GM19467 (cell line): ENCODE measurements at regions not wholly inside any gene's neighbourhood (a gene's known extent, or its start where the extent isn't known, plus 50 kb on each side); places are given as distances from the start of the nearest gene placed in this dataset.

ENCODE experiments used
- ATAC-seq: cut with Tn5 transposase; IDR thresholded peaks from one replicate; pipeline ENCODE4 v1.9.1; 2021; ENCODE audit warnings: mild to moderate bottlenecking, moderate library complexity; ENCODE audit not compliant: unreplicated experiment

DNA sequence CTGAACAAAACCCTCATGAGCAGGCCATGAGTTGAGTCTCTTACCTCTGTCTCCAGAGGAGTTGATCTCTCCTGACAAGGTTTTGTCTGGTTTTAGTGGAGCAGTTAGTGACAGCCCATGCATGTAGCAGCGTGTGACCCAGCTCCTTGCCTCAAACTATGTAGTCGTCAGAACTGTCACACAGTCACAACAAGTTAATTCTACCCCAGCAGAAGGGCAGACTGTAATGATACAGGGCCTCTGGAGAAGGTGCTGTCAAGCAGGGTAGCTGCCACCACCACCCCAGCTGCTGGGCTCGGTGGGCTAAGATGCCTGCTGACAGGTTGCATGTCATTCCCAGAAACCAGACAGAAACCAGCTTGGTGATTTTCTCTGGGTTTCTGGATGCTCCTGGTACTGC lies 194.5 kb downstream of the PSAT1 start:
- no peak for ATAC-seq

DNA sequence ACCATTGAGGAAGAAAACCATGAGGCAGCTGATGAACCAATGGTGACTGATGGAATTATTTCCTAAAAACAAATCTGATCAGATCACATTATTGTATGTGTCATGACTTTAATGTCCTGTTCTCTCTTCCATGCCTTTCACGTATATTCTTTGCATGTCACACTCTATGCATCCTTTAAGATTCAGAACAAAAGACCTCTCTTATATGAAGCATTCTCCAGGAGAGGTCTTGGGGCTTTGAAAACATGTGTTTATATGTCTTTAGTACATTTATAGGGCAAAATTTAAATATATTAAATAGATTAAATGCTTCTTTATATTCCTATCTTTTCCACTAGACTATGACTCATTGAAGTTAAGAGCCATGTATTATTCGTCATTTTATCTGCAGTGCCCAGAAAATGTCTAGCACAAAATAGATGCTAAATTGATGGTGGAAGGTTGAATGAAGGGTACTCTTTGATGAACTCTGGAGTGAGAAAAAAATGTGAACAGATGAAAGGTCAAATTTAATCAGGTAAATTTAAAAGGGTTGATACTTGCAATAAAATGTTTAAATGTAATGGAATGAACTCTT lies 196.3 kb downstream of the PSAT1 start:
- ATAC-seq, result no peak

DNA sequence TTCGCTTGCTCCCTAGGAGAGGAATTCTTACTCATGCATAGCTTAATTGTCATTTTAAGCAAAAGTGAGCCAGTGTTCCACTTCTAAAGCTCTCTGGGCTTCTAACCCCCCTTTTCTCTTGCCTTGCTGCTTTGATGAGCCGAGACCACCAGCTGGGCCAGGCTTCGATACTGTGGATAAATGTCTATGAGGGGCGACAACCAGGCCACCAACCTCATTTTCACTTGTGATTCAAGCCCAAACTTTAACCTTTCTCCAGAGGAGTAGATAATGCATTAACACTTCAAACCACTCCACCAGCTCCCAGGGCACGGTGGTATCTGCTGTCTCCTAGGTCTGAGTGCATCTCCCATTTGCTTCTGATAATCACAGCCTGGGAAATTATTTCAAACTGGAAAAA lies 205.6 kb downstream of the PSAT1 start:
- no peak for ATAC-seq

DNA sequence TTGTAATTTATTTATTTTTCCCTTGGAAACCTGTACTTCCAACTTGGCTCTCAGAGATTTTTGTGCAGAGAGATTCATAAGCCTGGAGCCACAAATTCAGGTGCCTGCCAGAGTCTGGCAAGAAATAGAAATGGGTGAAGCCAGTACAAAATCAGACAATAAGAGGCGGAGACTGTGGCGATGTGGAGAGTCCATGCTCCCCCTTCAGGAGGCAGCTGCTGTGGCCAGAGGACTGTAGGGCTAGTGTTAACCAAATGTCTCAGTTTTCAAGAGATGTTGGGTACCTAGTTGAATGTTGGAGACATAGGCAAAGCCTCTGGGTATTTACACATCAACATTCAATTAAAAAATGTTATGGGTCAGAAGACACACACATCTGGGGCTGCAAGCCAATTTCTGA lies 208.6 kb downstream of the PSAT1 start:
- ATAC-seq, result no peak

DNA sequence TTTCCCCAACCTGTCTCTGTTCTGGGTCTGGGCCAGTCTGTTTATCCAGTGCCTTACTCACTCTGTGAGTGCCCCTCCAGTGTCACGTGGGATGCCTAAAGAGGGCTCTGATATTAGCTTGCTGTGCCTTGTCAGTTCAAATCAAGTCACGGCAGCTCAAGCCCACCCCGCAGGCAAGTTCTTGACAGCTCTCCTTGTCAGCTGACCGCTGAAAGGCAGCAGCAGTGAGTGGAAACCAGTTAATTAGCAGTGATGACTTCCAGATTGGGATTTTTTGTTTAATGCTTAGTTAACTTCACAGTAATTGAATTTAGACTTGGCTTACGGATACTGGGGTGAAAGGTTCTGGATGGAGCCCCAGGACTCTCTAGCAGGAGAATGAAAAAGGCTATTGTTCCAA lies 210.1 kb downstream of the PSAT1 start:
- no peak for ATAC-seq

DNA sequence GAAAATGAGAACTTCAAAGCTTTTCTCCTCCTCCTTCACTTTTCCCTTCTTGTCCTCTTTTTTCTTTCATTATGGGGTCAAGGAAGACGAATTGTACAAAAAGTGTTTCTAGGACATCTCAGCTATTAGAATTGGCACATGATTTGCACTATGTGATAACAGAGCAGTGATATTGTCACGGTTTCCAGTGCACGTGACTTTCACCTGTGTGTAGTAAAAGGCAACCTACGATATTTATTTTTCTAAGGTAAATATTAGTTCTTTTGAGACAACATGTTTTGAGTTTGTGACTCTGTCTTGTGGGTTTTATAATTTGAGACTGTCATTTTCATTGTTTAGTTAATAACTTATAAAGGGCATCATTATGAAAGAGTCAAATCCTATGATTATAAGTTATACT lies 213.1 kb downstream of the PSAT1 start:
- no peak for ATAC-seq

DNA sequence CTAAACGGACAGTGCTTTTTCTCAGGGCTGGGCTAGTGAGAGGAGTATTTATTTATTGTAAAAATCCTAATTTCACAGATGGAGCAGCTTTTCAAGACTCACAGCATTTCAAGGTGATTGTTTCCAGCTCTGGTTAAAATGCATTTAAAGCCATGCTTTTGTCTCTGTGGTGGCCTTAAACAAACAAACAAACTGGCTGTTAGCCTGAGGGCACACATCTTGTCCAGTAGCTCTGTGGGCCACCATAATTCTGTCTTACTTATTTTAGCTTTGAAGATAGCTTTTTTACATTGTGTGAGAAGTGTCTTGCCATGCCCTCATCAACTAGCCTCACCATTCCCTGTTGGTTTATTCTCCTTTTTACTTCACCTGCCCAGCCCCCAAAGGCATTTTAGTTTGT lies 218.2 kb downstream of the PSAT1 start:
- no peak for ATAC-seq

DNA sequence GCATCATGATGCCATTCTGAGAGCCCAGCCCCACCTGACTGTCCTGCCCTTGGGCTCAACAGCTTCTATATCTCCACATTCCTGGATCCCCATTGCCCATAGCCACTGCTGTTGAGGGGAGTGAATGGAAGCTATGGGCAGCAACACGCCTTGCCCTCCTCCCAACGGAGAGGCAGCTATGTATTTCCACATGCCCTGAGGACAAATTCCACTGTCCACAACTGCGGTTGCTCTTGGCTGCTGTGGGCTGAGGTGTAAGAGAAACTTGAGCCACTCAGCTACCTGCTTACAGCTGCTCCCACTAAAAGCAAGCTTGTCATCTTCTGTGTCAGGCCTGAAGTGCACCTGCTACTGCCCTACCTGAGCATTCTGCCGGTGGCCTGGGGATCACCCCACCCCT lies 222.9 kb downstream of the PSAT1 start:
- no peak for ATAC-seq

DNA sequence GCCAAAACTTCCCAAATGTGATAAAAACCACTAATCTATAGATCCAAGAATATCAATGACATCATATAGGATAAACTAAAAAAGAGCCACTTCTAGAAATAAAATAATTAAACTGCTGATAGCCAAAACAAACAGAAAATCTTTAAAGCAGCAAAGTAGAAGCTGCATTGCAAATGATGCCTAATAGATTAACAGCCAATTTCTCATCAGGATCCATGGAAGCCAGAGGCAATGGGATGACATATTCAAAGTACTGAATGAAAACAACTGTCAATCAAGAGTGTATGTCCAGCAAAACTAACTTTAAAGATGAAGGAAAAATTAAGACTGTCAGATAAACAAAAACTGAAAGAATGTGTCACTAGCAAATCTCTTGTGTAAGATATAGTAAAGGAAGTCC lies 224.8 kb downstream of the PSAT1 start:
- ATAC-seq, result no peak

DNA sequence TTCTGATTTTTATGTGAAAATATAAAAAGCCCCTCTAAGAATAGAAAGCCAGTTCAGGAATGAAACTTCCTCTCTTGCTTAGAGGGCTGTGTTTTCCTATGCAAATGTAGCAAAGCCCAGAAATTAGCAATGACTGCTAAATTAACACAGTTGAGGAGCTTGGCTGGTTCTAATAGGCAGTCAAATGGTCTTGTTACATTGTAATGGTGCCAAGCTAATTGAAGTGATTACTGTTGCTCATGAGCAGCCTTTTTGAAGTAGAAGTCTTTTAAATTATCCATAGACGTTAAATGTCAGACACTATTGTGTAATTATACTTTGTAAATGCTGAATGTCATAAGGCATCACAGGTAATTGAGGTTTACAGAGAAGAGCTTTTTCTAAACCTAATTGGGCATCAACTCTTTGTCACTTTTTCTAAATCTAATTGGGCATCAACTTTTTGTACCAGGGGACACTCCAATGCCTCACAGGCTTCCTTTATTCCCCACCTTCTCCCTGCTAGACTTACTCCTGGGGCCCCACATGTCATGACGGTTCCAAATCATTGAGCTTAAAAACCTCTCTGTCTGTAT lies 229.1 kb downstream of the PSAT1 start:
- no peak for ATAC-seq

DNA sequence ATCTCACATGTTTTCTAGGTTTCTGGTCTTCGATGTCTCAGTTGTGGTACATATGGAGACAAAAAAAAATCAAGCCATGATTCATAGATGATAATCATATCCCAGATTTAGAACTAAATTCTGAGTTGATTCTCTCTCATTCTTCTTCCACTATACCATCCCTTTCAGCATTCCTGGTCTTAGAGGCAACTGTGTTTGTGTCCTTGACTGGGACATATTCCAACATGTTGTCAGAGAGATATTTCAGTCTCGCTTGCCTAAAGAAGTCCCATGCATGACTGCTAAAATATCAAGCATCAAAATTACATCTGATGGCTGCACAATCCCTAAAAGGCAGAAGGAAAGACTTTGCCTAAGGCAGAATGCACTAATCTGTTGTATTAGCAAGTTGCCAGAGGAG lies 236.6 kb downstream of the PSAT1 start:
- ATAC-seq, result no peak

DNA sequence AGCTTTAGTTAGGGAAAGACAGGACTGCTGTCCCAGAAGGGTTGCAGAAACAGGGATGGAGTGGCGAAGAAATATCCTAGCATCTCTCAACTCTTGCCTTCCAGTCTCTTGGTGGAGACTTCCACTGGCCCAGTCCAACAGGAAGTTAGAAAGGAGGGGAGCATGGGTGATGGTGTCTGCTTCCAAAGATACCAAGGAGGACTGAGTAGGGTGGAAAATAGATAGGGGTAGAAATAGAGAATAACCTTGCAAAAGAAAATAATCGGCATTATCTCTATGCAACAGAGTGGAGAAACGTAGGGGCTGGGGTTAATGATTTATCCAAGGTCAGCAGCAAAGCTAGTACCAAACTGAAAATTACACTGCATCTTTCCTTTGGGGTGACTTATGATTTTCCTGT lies 242.3 kb downstream of the PSAT1 start:
- no peak for ATAC-seq

DNA sequence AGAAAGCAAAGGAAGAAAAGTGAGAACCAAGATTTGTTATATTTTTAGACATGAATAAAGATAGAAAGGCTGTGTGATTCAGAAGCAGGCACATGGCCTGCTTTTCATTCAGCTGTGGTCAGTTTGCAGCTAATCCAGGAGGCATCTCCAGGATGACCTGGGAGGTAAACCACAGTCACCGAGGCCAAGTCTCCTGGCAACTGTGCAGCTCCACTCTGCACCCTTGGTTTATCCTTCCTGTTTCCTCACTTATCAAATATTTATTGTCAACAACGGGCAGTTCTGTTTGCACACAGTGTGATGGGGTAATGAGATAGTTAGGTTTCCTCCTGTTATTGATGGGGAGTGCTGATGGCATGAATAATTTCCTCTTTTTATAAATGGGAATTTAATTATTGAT lies 243.0 kb downstream of the PSAT1 start:
- no peak for ATAC-seq

DNA sequence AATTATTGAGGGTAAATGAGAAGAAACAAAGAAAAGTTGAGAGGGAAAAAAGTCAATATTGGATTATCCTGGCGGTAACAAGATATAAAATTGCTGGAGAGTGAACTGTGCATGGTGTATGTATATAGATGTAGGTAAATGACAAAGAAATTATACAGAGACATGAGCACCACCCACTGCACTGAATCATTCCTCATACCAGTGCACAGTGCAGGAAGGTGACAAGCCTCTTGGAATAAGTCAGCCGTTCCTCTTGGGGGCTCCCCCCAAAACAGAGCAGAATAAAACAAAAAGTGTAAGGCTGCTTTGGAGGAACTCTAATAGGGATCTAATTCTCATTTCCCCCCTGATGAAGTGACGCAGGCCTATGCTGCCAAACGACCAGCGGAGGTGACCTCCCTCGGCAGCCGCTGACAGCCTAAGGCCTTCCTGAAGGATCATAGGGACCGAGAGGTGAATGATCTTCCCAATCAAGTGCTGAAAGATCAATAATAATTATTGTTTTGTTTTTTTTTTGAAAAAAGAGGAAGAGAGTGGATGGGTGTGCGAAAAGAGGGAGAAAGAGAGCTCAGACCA lies 245.0 kb downstream of the PSAT1 start:
- ATAC-seq, result no peak

DNA sequence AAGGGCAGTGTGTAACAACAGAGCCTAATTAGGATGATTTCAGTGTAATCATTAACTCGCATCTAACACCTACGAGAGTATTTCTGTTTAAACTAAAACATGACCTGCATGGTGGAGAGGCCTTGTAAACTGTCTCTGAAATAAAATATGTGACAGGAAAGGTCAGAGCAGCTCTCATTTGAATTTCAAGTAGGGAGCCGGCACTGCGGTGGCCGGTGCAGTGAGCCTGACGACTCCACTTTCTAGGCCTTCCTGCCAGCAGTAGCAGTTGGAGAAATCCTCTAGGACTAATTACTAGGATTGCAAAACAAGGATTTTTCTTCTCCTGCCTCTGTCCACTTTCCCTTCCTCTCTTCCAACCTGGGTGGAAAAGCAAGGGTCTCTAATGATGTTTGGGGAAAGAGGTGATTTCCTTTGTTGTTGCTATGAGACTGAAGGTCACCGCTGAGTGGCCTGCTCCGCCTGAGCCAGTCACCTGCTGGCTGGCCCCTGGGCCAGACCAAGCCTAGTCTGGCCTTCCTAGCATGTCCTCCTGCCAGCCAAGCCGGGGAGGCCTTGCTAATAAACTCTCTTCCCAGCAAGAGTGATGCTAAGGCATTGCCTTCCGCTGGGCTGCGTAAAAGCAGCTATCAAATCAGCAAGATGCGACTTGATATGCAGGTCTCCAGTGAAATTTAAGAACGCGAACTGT lies 245.7 kb downstream of the PSAT1 start:
- no peak for ATAC-seq

DNA sequence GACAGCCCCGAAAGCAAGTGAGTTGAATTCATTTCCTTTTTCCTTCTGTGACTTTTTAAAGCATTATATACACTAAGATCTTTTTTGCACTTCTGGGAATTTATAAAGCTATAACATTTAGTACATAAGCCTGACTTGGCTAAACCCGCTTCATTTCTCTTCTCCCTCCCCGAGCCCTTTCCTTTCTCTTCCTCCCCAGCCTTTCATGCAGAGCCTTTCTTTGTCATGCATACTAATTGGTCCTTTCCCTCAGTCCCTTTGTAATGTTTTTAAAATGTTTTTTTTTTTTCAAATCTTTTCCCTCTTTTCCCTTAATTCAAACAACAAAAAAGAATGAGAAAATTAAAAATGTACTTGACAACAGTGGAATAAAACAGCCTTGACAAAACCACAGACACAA lies 246.4 kb downstream of the PSAT1 start:
- no peak for ATAC-seq

DNA sequence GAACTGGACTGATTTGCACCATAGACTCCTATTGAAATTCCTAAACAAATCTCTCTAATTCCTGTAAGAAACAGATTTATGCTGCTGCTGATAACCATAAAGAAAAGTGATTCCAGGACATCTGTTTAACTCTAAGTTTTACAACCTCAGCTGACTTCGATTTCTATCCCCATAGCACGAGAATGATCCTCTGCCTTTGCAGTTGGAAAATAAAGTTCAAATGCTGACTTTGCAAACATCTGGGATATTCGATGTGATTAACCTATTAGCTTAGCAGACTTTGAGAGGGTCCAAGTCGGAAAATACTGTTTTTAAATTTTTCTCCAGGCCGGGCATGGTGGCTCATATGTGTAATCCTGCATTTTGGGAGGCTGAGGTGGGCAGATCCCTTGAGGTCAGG lies 247.3 kb downstream of the PSAT1 start:
- no peak for ATAC-seq

DNA sequence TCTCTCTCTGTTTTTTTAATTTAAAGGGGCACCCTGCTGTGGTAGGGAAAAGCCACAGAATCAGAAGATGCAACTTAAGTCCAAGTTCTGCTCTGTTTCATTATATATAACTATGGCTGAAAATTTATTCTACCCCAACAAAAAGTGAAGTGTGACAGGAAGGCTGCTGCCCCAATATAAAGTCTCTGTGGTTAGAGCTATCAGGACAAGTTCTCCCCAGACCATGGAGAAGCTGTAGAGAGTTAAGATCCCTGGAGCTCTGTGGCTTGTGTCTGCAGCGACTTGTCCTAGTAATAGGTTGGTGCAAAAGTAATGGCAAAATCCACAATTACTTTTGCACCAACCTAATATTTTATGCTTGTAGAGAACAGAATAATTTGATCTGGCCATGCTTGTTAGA lies 250.9 kb downstream of the PSAT1 start:
- ATAC-seq, result no peak

DNA sequence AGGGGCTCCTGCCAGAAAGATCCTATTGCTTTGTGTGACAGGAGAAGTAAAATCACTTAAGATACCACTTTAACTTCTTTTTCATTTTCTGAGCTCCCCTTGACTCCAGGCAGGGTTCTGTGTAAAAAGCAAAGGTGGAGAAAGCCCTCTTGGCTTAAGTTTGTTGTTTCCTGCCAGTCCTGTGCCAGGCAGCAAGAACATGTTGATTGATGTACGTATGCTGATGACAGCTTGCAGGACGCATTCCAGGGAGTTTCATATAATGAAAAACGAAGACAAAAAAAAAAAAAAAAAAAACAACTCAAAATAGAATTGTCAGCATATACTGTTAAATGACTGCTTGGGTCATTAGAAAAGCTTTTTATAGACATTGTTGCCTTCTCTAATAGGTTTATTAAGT lies 251.7 kb downstream of the PSAT1 start:
- ATAC-seq, result no peak

DNA sequence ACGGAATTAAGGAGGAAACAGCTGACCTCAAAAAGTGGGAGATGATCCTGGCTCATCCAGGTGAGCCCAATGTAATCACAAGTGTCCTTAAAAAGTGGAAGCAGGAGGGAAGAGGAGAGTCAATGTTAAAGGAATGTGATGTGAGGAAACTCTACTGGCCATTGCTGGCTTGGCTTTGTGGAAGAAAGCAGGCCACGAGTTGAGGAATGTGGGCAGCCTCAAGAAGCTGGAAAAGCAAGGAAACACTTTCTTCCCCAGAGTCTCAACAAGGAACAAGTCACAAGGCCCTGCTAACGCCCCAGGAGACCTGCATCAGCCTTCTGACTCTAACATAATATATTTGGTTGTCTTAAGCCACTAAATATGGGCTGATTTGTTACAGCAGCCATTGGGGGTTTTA lies 252.8 kb downstream of the PSAT1 start:
- ATAC-seq, result no peak

DNA sequence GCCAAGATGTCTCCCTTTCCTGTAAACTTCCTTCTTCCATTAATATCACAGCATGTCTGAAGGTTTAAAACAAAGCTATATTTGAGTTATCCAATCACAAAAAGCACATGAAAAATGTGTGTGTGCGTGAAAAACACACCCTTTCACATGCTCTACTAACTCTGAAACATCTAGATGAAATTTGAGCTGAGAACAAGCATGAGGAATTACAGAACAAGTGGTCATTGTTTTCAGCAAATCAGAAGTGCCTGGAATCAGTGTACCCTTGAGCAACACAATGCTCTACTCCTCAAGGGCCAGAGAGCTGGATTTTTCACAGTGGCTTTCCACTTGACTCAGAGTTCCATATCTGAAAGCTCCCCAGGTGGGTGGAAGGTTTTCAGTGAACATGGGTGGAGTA lies 255.9 kb downstream of the PSAT1 start:
- ATAC-seq, result no peak

DNA sequence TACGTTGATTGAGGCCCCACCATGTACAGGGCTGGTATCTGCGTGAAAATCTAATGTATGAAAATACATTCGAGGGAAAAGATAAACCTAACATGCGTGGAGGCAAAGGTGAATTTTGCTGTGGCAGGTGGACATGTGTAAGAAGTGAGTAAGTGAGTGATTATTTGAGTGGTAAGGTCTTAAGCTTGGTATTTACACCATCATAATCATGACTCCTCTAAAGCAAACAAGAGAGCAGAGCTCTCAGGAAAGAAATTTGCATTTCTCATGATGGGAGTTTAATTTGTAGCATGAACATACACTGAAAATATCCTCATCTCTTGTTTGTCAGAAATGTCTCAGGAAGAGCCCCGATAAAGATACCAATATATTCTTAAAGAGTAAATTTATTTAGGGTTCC lies 260.6 kb downstream of the PSAT1 start:
- no peak for ATAC-seq
